Chondrocyte (in vitro differentiated cells): ENCODE measurements at regions not wholly inside any gene's neighbourhood (a gene's known extent, or its start where the extent isn't known, plus 50 kb on each side); places are given as distances from the start of the nearest gene placed in this dataset.

Experiments
- DNase-seq: peaks from one replicate; pipeline ENCODE4 v3.0.0; 2021; ENCODE audit warnings: mixed read lengths, low spot score
- H3K27ac Mint-ChIP-seq: one replicate; pipeline ENCODE4 v1.8.0; 2021; ENCODE audit warnings: mild to moderate bottlenecking, moderate library complexity, mixed read lengths; ENCODE audit not compliant: unreplicated experiment
- H3K27me3 Mint-ChIP-seq: 2 replicates; pipeline ENCODE4 v1.8.0; 2021; ENCODE audit warnings: low read depth, mixed read lengths
- H3K36me3 Mint-ChIP-seq: 2 replicates; pipeline ENCODE4 v1.8.0; 2021; ENCODE audit warnings: low read depth, mixed read lengths
- H3K4me1 Mint-ChIP-seq: 2 replicates; pipeline ENCODE4 v1.8.0; 2021; ENCODE audit warnings: low read depth, mild to moderate bottlenecking, mixed read lengths
- H3K4me3 Mint-ChIP-seq: one replicate; pipeline ENCODE4 v1.8.0; 2021; ENCODE audit warnings: mild to moderate bottlenecking, moderate library complexity, mixed read lengths; ENCODE audit not compliant: unreplicated experiment
- H3K9me3 Mint-ChIP-seq: 2 replicates; pipeline ENCODE4 v1.8.0; 2021; ENCODE audit warnings: low read depth, mixed read lengths
- CTCF ChIP-seq: fragments of 200-600 bp; sonication (generic); IDR thresholded peaks from 2 replicates; pipeline ENCODE4 v1.5.0; 2021; ENCODE audit warnings: antibody characterized with exemption, mild to moderate bottlenecking, moderate library complexity

GRCh38 chr11:26030399-26030798 lies 301.5 kb upstream of the ANO3 start:
- no peak for DNase-seq
- TF ChIP-seq CTCF = no peak
- no peaks in the 10 kb centered on the region for H3K4me1 Mint-ChIP-seq
- no peaks in the 10 kb centered on the region for H3K27me3 Mint-ChIP-seq
- H3K27ac Mint-ChIP-seq = no peak overlapping the region
- H3K4me3 Mint-ChIP-seq = no peak overlapping the region
- no peaks in the 10 kb centered on the region for H3K36me3 Mint-ChIP-seq
- no peaks in the 10 kb centered on the region for H3K9me3 Mint-ChIP-seq

DNA sequence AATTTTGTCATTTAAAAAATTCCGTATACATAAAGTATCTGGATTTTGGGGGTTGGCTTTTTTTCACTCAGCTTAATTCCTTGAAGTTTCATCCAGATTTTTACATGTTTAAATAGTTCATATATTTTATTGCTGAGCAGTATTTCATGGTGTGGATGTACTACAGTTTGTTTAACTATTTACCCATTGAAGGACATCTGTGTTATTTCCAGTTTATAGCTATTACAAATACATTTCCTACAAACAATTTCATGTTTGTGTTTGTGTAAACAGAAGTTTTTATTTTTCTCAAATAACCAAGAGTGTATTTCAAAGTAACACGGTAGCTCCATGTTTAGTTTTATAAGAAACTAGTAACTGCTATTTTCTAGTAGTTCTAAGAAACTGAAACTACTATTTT lies 299.7 kb upstream of the ANO3 start:
- no peaks in the 10 kb centered on the region for H3K36me3 Mint-ChIP-seq
- no peak overlapping the region for H3K27ac Mint-ChIP-seq

DNA sequence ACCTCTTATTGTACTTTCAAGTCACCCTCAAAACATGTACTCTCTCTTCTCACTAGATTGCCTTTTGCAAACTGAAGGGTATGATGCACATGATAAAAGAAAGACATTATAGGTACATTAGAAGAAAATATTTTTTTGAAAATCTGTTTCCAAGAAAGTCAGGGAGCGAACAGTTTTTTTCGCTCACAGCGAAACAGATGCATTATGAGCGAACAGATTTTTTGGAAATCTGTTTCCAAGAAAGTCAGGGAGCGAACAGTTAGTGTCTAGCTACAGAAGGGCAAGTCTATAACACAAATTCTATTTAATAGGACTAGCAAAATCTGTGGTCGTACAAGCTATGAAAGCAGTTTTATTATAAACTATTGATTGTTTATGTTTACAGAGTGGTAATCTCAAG lies 296.2 kb upstream of the ANO3 start:
- no peak for DNase-seq
- Mint-ChIP-seq H3K9me3 (no peaks in the 10 kb centered on the region), H3K27ac (no peak overlapping the region), H3K27me3 (peaks cover 7% of the 10 kb centered on the region), H3K36me3 (no peaks in the 10 kb centered on the region), H3K4me1 (no peaks in the 10 kb centered on the region), H3K4me3 (no peak overlapping the region)
- no peak for TF ChIP-seq CTCF

More for the DNA sequence above, 299.7 kb upstream of the ANO3 start:
- Mint-ChIP-seq H3K4me3 (no peak overlapping the region), H3K27me3 (no peaks in the 10 kb centered on the region), H3K4me1 (no peaks in the 10 kb centered on the region), H3K9me3 (no peaks in the 10 kb centered on the region)
- no peak for DNase-seq
- TF ChIP-seq CTCF = no peak

DNA sequence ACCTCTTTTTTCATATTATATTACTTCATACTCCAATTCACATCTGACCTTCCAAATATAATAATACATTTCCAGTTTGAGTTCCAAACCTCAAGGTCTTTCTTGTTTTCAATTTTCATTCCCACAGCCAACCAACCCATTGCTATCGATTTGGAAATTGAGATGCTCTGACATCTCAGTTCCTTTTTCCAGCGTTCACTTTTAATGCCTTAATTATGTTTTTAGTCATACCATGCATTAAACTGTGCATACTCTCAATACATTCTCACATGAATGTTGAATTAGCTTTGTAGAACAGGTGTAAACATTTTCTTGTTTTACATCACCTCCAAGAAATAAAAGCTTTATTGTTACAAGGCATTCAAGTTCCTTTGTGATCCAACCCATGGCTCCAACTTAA lies 294.2 kb upstream of the ANO3 start:
- no peak overlapping the region for H3K27ac Mint-ChIP-seq
- no peak overlapping the region for H3K4me3 Mint-ChIP-seq
- peaks cover 7% of the 10 kb centered on the region for H3K27me3 Mint-ChIP-seq

GRCh38 chr11:26040339-26040738 lies 291.6 kb upstream of the ANO3 start:
- Mint-ChIP-seq H3K4me1 (no peaks in the 10 kb centered on the region), H3K27ac (no peak overlapping the region), H3K4me3 (no peak overlapping the region), H3K36me3 (no peaks in the 10 kb centered on the region), H3K27me3 (peaks cover 7% of the 10 kb centered on the region), H3K9me3 (no peaks in the 10 kb centered on the region)
- TF ChIP-seq CTCF = no peak
- no peak for DNase-seq

More for the DNA sequence above, 294.2 kb upstream of the ANO3 start:
- Mint-ChIP-seq H3K36me3 (no peaks in the 10 kb centered on the region), H3K4me1 (no peaks in the 10 kb centered on the region), H3K9me3 (no peaks in the 10 kb centered on the region)
- TF ChIP-seq CTCF = no peak
- DNase-seq = no peak
